K562 (cell line): ENCODE measurements at regions not wholly inside any gene's neighbourhood (a gene's known extent, or its start where the extent isn't known, plus 50 kb on each side); places are given as distances from the start of the nearest gene placed in this dataset.

ENCODE experiments used
- ARID2 ChIP-seq: fragments of 450-650 bp; IDR thresholded peaks from 2 replicates; pipeline ENCODE4 v1.6.1; 2017; ENCODE audit warnings: antibody characterized with exemption, mild to moderate bottlenecking
- HMG20A ChIP-seq: fragments of 450-650 bp; formaldehyde crosslinking; conservative IDR thresholded peaks from 2 replicates; pipeline ENCODE4 v1.4.0; 2020; ENCODE audit warnings: mild to moderate bottlenecking, mixed read lengths
- HNRNPL ChIP-seq: fragments of 200-400 bp; formaldehyde crosslinking; IDR thresholded peaks from 2 replicates; pipeline ENCODE4 v1.6.1; 2017; ENCODE audit warnings: low read depth, mild to moderate bottlenecking, low read length
- MCM2 ChIP-seq: fragments of 450-650 bp; IDR thresholded peaks from 2 replicates; pipeline ENCODE4 v1.6.1; 2017; ENCODE audit warnings: low read depth, mild to moderate bottlenecking
- MIER1 ChIP-seq: fragments of 450-650 bp; IDR thresholded peaks from 2 replicates; pipeline ENCODE4 v1.6.1; 2016; ENCODE audit warnings: antibody characterized with exemption, mild to moderate bottlenecking, low read depth
- MXI1 ChIP-seq: IDR thresholded peaks from 2 replicates; pipeline ENCODE4 v1.6.1; 2011; ENCODE audit warnings: low read depth, mild to moderate bottlenecking, improper control_type of control experiment, low read length
- PRMT5 ChIP-seq: sonication (generic); formaldehyde crosslinking; IDR thresholded peaks from 2 replicates; pipeline ENCODE4 v1.5.0; 2020; ENCODE audit warnings: missing genetic modification reagents
- RFX1 ChIP-seq: fragments of 450-650 bp; IDR thresholded peaks from 2 replicates; pipeline ENCODE4 v1.6.1; 2016; ENCODE audit warnings: mild to moderate bottlenecking, moderate library complexity
- SAFB2 ChIP-seq: fragments of 200-400 bp; formaldehyde crosslinking; IDR thresholded peaks from 2 replicates; pipeline ENCODE4 v1.6.1; 2018; ENCODE audit warnings: borderline replicate concordance, low read length, low read depth, moderate library complexity; ENCODE audit not compliant: severe bottlenecking
- ZNF354B ChIP-seq: fragments of 250-450 bp; sonication (Bioruptor Pico); IDR thresholded peaks from 2 replicates; pipeline ENCODE4 v1.4.0; 2020
- TF ChIP-seq, protein P1 (sequence below): IDR thresholded peaks from 3 replicates; pipeline ENCODE4 v1.6.1; 2011; ENCODE audit warnings: borderline replicate concordance, mild to moderate bottlenecking, moderate library complexity; ENCODE audit not compliant: insufficient read length; ENCODE audit errors: extremely low read depth
- TF ChIP-seq, protein P2 (sequence below): sonication (generic); formaldehyde crosslinking; IDR thresholded peaks from 2 replicates; pipeline ENCODE4 v1.9.0; 2022; ENCODE audit warnings: mild to moderate bottlenecking, missing genetic modification reagents
- TF ChIP-seq, protein P3 (sequence below): fragments of 250-450 bp; sonication (Bioruptor Pico); IDR thresholded peaks from 2 replicates; pipeline ENCODE4 v1.9.0; 2021; ENCODE audit warnings: mild to moderate bottlenecking

DNA sequence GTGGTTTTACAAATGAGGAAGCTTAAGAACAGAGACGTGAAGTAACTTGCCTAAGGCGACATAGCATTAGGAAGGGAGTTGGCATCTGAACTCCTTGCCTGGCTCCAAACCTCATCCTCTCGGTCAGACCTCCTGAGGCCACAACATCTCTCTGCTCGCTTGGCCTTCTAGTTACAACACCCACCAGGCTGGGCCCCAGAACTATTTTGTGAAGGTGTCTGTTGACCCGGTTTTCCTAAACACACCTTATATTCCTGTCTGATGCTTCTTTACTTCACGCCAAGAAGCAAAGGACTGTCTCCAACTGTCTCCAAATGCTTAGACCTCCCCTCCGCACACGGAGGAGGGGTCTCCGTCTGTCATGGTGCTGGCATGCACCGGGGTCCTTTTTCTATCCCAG lies 326.6 kb downstream of the THBS2 start (continued):
- TF ChIP-seq, protein P1, sequence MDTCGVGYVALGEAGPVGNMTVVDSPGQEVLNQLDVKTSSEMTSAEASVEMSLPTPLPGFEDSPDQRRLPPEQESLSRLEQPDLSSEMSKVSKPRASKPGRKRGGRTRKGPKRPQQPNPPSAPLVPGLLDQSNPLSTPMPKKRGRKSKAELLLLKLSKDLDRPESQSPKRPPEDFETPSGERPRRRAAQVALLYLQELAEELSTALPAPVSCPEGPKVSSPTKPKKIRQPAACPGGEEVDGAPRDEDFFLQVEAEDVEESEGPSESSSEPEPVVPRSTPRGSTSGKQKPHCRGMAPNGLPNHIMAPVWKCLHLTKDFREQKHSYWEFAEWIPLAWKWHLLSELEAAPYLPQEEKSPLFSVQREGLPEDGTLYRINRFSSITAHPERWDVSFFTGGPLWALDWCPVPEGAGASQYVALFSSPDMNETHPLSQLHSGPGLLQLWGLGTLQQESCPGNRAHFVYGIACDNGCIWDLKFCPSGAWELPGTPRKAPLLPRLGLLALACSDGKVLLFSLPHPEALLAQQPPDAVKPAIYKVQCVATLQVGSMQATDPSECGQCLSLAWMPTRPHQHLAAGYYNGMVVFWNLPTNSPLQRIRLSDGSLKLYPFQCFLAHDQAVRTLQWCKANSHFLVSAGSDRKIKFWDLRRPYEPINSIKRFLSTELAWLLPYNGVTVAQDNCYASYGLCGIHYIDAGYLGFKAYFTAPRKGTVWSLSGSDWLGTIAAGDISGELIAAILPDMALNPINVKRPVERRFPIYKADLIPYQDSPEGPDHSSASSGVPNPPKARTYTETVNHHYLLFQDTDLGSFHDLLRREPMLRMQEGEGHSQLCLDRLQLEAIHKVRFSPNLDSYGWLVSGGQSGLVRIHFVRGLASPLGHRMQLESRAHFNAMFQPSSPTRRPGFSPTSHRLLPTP: no peak
- TF ChIP-seq PRMT5 (CRISPR knock-in tag) (no peak), MCM2 (no peak), ARID2 (no peak), MXI1 (no peak), MIER1 (no peak), SAFB2 (no peak), HMG20A (CRISPR knock-in tag) (no peak), HNRNPL (no peak), ZNF354B (CRISPR knock-in tag) (no peak), RFX1 (no peak)
- TF ChIP-seq, protein P2, sequence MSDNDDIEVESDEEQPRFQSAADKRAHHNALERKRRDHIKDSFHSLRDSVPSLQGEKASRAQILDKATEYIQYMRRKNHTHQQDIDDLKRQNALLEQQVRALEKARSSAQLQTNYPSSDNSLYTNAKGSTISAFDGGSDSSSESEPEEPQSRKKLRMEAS (CRISPR knock-in tag): no peak
- TF ChIP-seq, protein P3, sequence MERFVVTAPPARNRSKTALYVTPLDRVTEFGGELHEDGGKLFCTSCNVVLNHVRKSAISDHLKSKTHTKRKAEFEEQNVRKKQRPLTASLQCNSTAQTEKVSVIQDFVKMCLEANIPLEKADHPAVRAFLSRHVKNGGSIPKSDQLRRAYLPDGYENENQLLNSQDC: no peak
